22Rv1 (cell line): ENCODE measurements at regions not wholly inside any gene's neighbourhood (a gene's known extent, or its start where the extent isn't known, plus 50 kb on each side); places are given as distances from the start of the nearest gene placed in this dataset.

Experiments
- ZFX ChIP-seq: fragments of 450-650 bp; IDR thresholded peaks from 2 replicates; pipeline ENCODE4 v1.6.1; 2017; ENCODE audit warnings: antibody characterized with exemption, borderline replicate concordance
- TF ChIP-seq, protein P1 (sequence below): fragments of 450-650 bp; IDR thresholded peaks from 2 replicates; pipeline ENCODE4 v1.5.1; 2017; ENCODE audit warnings: mild to moderate bottlenecking

DNA sequence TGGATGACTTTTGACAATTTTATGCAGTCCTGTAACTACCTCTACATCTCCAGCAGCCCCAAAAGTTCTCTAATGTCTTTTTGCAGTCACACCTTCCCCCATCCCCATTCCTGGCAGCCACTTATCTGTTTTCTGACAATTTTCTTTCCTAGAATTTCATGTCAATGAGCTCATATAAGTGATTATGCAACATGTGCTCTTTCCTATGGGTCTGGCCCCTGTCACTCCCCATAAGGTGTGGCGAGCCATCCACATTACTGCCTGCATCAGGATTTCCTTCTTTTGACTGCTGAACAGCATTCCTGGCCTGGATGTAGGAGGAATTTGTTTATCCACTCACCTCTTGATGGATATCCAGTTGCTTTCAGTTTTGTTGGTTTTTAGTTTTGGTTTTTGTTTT is 146.7 kb upstream of the MGMT start:
- TF ChIP-seq, protein P1, sequence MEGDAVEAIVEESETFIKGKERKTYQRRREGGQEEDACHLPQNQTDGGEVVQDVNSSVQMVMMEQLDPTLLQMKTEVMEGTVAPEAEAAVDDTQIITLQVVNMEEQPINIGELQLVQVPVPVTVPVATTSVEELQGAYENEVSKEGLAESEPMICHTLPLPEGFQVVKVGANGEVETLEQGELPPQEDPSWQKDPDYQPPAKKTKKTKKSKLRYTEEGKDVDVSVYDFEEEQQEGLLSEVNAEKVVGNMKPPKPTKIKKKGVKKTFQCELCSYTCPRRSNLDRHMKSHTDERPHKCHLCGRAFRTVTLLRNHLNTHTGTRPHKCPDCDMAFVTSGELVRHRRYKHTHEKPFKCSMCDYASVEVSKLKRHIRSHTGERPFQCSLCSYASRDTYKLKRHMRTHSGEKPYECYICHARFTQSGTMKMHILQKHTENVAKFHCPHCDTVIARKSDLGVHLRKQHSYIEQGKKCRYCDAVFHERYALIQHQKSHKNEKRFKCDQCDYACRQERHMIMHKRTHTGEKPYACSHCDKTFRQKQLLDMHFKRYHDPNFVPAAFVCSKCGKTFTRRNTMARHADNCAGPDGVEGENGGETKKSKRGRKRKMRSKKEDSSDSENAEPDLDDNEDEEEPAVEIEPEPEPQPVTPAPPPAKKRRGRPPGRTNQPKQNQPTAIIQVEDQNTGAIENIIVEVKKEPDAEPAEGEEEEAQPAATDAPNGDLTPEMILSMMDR = no peak
- no peak for TF ChIP-seq ZFX
